GM21447 (cell line): ENCODE measurements at regions not wholly inside any gene's neighbourhood (a gene's known extent, or its start where the extent isn't known, plus 50 kb on each side); places are given as distances from the start of the nearest gene placed in this dataset.
"Not testable (repeated sequence)": the region's sequence is repeated elsewhere in the genome, so short reads cannot be mapped to it uniquely, and the experiment has no call there.

ENCODE experiments used
- ATAC-seq: cut with Tn5 transposase; IDR thresholded peaks from one replicate; pipeline ENCODE4 v1.9.1; 2021; ENCODE audit not compliant: unreplicated experiment

- no peak for ATAC-seq
Observed at GRCh38 chr1:196005426-196005825, 602.8 kb downstream of the KCNT2 start.

GRCh38 chr1:196004388-196004787, 603.9 kb downstream of the KCNT2 start:
- ATAC-seq = not testable (repeated sequence)

GRCh38 chr1:196002906-196003305, 605.3 kb downstream of the KCNT2 start:
- ATAC-seq = no peak

GRCh38 chr1:196002296-196002695, 605.9 kb downstream of the KCNT2 start:
- not testable (repeated sequence) for ATAC-seq

GRCh38 chr1:196001188-196001587, 607.1 kb downstream of the KCNT2 start:
- ATAC-seq = no peak

GRCh38 chr1:195999022-195999421, 609.2 kb downstream of the KCNT2 start:
- ATAC-seq = no peak

GRCh38 chr1:195981448-195982139, 626.6 kb downstream of the KCNT2 start:
- no peak for ATAC-seq

GRCh38 chr1:195979646-195980045, 628.6 kb downstream of the KCNT2 start:
- ATAC-seq = no peak

GRCh38 chr1:195973311-195973904, 634.8 kb downstream of the KCNT2 start:
- no peak for ATAC-seq

GRCh38 chr1:195971589-195971988, 636.7 kb downstream of the KCNT2 start:
- no peak for ATAC-seq

- no peak for ATAC-seq
Observed at GRCh38 chr1:195970209-195970608, 638.0 kb downstream of the KCNT2 start.

- ATAC-seq = no peak
Observed at GRCh38 chr1:195965475-195965874, 642.8 kb downstream of the KCNT2 start.

- no peak for ATAC-seq
Observed at GRCh38 chr1:195965036-195965435, 643.2 kb downstream of the KCNT2 start.

- no peak for ATAC-seq
Observed at GRCh38 chr1:195964516-195964915, 643.7 kb downstream of the KCNT2 start.

GRCh38 chr1:195962051-195962450, 646.2 kb downstream of the KCNT2 start:
- ATAC-seq = no peak

GRCh38 chr1:195960580-195960979, 647.7 kb downstream of the KCNT2 start:
- ATAC-seq = no peak

- no peak for ATAC-seq
Observed at GRCh38 chr1:195958131-195958530, 650.1 kb downstream of the KCNT2 start.

- ATAC-seq = no peak
Observed at GRCh38 chr1:195956845-195957244, 651.4 kb downstream of the KCNT2 start.

GRCh38 chr1:195954848-195955247, 653.4 kb downstream of the KCNT2 start:
- no peak for ATAC-seq

GRCh38 chr1:195951313-195951712, 656.9 kb downstream of the KCNT2 start:
- ATAC-seq = no peak

- no peak for ATAC-seq
Observed at GRCh38 chr1:195948123-195948895, 659.9 kb downstream of the KCNT2 start.

- no peak for ATAC-seq
Observed at GRCh38 chr1:195946500-195946899, 661.7 kb downstream of the KCNT2 start.
